Activated naive CD8-positive, alpha-beta T cell treated with anti-CD3 and anti-CD28 coated beads for 36 hours (primary cell): ENCODE measurements at regions not wholly inside any gene's neighbourhood (a gene's known extent, or its start where the extent isn't known, plus 50 kb on each side); places are given as distances from the start of the nearest gene placed in this dataset.

Experiments
- DNase-seq: peaks from one replicate; pipeline ENCODE4 v3.0.0; 2021
- H3K27ac Mint-ChIP-seq: one replicate; pipeline ENCODE4 v1.8.0; 2022; ENCODE audit warnings: mild to moderate bottlenecking, moderate library complexity, mixed read lengths
- H3K27me3 Mint-ChIP-seq: one replicate; pipeline ENCODE4 v1.8.0; 2022; ENCODE audit warnings: mild to moderate bottlenecking, mixed read lengths
- H3K36me3 Mint-ChIP-seq: one replicate; pipeline ENCODE4 v1.8.0; 2021; ENCODE audit warnings: mild to moderate bottlenecking, mixed read lengths
- H3K4me1 Mint-ChIP-seq: one replicate; pipeline ENCODE4 v1.8.0; 2021; ENCODE audit warnings: mixed read lengths
- H3K4me3 Mint-ChIP-seq: one replicate; pipeline ENCODE4 v1.8.0; 2022; ENCODE audit warnings: mild to moderate bottlenecking, moderate library complexity, mixed read lengths
- H3K9me3 Mint-ChIP-seq: one replicate; pipeline ENCODE4 v1.8.0; 2022; ENCODE audit warnings: mixed read lengths

GRCh38 chr9:2320114-2320513 lies 301.5 kb upstream of the VLDLR start:
- no peak overlapping the region for H3K27ac Mint-ChIP-seq

GRCh38 chr9:2320632-2321031 lies 301.0 kb upstream of the VLDLR start:
- no peaks in the 10 kb centered on the region for H3K4me1 Mint-ChIP-seq
- no peak overlapping the region for H3K27ac Mint-ChIP-seq
- DNase-seq, result no peak
- no peak overlapping the region for H3K4me3 Mint-ChIP-seq
- peaks cover 2% of the 10 kb centered on the region for H3K9me3 Mint-ChIP-seq
- no peaks in the 10 kb centered on the region for H3K27me3 Mint-ChIP-seq
- H3K36me3 Mint-ChIP-seq, result no peaks in the 10 kb centered on the region

More at GRCh38 chr9:2320114-2320513, 301.5 kb upstream of the VLDLR start:
- DNase-seq, result no peak
- H3K36me3 Mint-ChIP-seq, result no peaks in the 10 kb centered on the region
- H3K27me3 Mint-ChIP-seq, result no peaks in the 10 kb centered on the region
- H3K9me3 Mint-ChIP-seq, result peaks cover 6% of the 10 kb centered on the region
- H3K4me3 Mint-ChIP-seq, result no peak overlapping the region
- H3K4me1 Mint-ChIP-seq, result no peaks in the 10 kb centered on the region

GRCh38 chr9:2321523-2322148 lies 300.0 kb upstream of the VLDLR start:
- no peaks in the 10 kb centered on the region for H3K9me3 Mint-ChIP-seq

GRCh38 chr9:2324742-2325141 lies 296.8 kb upstream of the VLDLR start:
- Mint-ChIP-seq H3K4me1 (no peaks in the 10 kb centered on the region), H3K9me3 (no peaks in the 10 kb centered on the region), H3K36me3 (no peaks in the 10 kb centered on the region), H3K27ac (no peak overlapping the region), H3K27me3 (no peaks in the 10 kb centered on the region), H3K4me3 (no peak overlapping the region)
- DNase-seq, result no peak

More at GRCh38 chr9:2321523-2322148, 300.0 kb upstream of the VLDLR start:
- no peak overlapping the region for H3K27ac Mint-ChIP-seq
- H3K4me3 Mint-ChIP-seq, result no peak overlapping the region
- no peaks in the 10 kb centered on the region for H3K36me3 Mint-ChIP-seq
- no peaks in the 10 kb centered on the region for H3K27me3 Mint-ChIP-seq
- DNase-seq, result no peak
- H3K4me1 Mint-ChIP-seq, result no peaks in the 10 kb centered on the region

- Mint-ChIP-seq H3K9me3 (peaks cover 2% of the 10 kb centered on the region), H3K27me3 (peaks cover 9% of the 10 kb centered on the region), H3K4me3 (no peak overlapping the region), H3K4me1 (no peaks in the 10 kb centered on the region), H3K36me3 (no peaks in the 10 kb centered on the region), H3K27ac (no peak overlapping the region)
- no peak for DNase-seq
These were observed 288.9 kb upstream of the VLDLR start for GRCh38 chr9:2332663-2333062.

- Mint-ChIP-seq H3K27ac (no peak overlapping the region), H3K36me3 (no peaks in the 10 kb centered on the region), H3K4me3 (no peak overlapping the region)
These were observed 286.3 kb upstream of the VLDLR start for GRCh38 chr9:2335260-2335659.

GRCh38 chr9:2336055-2336454 lies 285.5 kb upstream of the VLDLR start:
- Mint-ChIP-seq H3K9me3 (no peaks in the 10 kb centered on the region), H3K4me1 (no peaks in the 10 kb centered on the region), H3K36me3 (no peaks in the 10 kb centered on the region), H3K4me3 (no peak overlapping the region), H3K27ac (no peak overlapping the region), H3K27me3 (peaks cover 4% of the 10 kb centered on the region)
- no peak for DNase-seq

More at GRCh38 chr9:2335260-2335659, 286.3 kb upstream of the VLDLR start:
- Mint-ChIP-seq H3K27me3 (peaks cover 5% of the 10 kb centered on the region), H3K4me1 (no peaks in the 10 kb centered on the region), H3K9me3 (peaks cover under 1% of the 10 kb centered on the region)
- no peak for DNase-seq

GRCh38 chr9:2337131-2337530 lies 284.5 kb upstream of the VLDLR start:
- Mint-ChIP-seq H3K27ac (no peak overlapping the region), H3K4me1 (no peaks in the 10 kb centered on the region), H3K9me3 (no peaks in the 10 kb centered on the region), H3K4me3 (no peak overlapping the region), H3K36me3 (no peaks in the 10 kb centered on the region), H3K27me3 (peaks cover 4% of the 10 kb centered on the region)
- no peak for DNase-seq

- Mint-ChIP-seq H3K9me3 (no peaks in the 10 kb centered on the region), H3K27ac (no peak overlapping the region), H3K4me1 (no peaks in the 10 kb centered on the region), H3K36me3 (no peaks in the 10 kb centered on the region), H3K4me3 (no peak overlapping the region), H3K27me3 (peaks cover 4% of the 10 kb centered on the region)
- no peak for DNase-seq
These were observed 284.0 kb upstream of the VLDLR start for GRCh38 chr9:2337627-2338026.

- no peak for DNase-seq
- Mint-ChIP-seq H3K9me3 (no peaks in the 10 kb centered on the region), H3K4me1 (no peaks in the 10 kb centered on the region), H3K27me3 (peaks cover 4% of the 10 kb centered on the region), H3K4me3 (no peak overlapping the region), H3K27ac (no peak overlapping the region), H3K36me3 (no peaks in the 10 kb centered on the region)
These were observed 282.7 kb upstream of the VLDLR start for GRCh38 chr9:2338777-2339365.

GRCh38 chr9:2339416-2339815 lies 282.2 kb upstream of the VLDLR start:
- H3K9me3 Mint-ChIP-seq, result no peaks in the 10 kb centered on the region
- H3K4me1 Mint-ChIP-seq, result no peaks in the 10 kb centered on the region
- no peak for DNase-seq
- H3K4me3 Mint-ChIP-seq, result no peak overlapping the region
- H3K27ac Mint-ChIP-seq, result no peak overlapping the region
- H3K27me3 Mint-ChIP-seq, result peaks cover 4% of the 10 kb centered on the region
- no peaks in the 10 kb centered on the region for H3K36me3 Mint-ChIP-seq

GRCh38 chr9:2340046-2340760 lies 281.4 kb upstream of the VLDLR start:
- DNase-seq, result no peak
- no peaks in the 10 kb centered on the region for H3K36me3 Mint-ChIP-seq
- no peak overlapping the region for H3K27ac Mint-ChIP-seq
- H3K4me3 Mint-ChIP-seq, result no peak overlapping the region
- H3K9me3 Mint-ChIP-seq, result no peaks in the 10 kb centered on the region
- peaks cover 4% of the 10 kb centered on the region for H3K27me3 Mint-ChIP-seq
- no peaks in the 10 kb centered on the region for H3K4me1 Mint-ChIP-seq

- Mint-ChIP-seq H3K36me3 (no peaks in the 10 kb centered on the region), H3K4me1 (no peaks in the 10 kb centered on the region), H3K4me3 (no peak overlapping the region), H3K27ac (no peak overlapping the region), H3K27me3 (no peaks in the 10 kb centered on the region), H3K9me3 (no peaks in the 10 kb centered on the region)
- DNase-seq, result no peak
These were observed 280.5 kb upstream of the VLDLR start for GRCh38 chr9:2341126-2341525.

GRCh38 chr9:2341956-2342355 lies 279.6 kb upstream of the VLDLR start:
- no peak overlapping the region for H3K4me3 Mint-ChIP-seq
- no peak for DNase-seq
- H3K36me3 Mint-ChIP-seq, result no peaks in the 10 kb centered on the region
- no peak overlapping the region for H3K27ac Mint-ChIP-seq
- H3K27me3 Mint-ChIP-seq, result no peaks in the 10 kb centered on the region
- peaks cover 3% of the 10 kb centered on the region for H3K9me3 Mint-ChIP-seq
- H3K4me1 Mint-ChIP-seq, result no peaks in the 10 kb centered on the region

- Mint-ChIP-seq H3K9me3 (peaks cover 13% of the 10 kb centered on the region), H3K4me1 (no peaks in the 10 kb centered on the region), H3K27ac (no peak overlapping the region), H3K4me3 (no peak overlapping the region), H3K36me3 (no peaks in the 10 kb centered on the region), H3K27me3 (no peaks in the 10 kb centered on the region)
- no peak for DNase-seq
These were observed 277.8 kb upstream of the VLDLR start for GRCh38 chr9:2343756-2344155.

- Mint-ChIP-seq H3K4me3 (no peak overlapping the region), H3K27me3 (no peaks in the 10 kb centered on the region), H3K4me1 (no peaks in the 10 kb centered on the region), H3K27ac (no peak overlapping the region), H3K36me3 (no peaks in the 10 kb centered on the region), H3K9me3 (peaks cover 16% of the 10 kb centered on the region)
- DNase-seq, result no peak
These were observed 277.2 kb upstream of the VLDLR start for GRCh38 chr9:2344436-2344835.
